C4-2B (cell line): ENCODE measurements at regions not wholly inside any gene's neighbourhood (a gene's known extent, or its start where the extent isn't known, plus 50 kb on each side); places are given as distances from the start of the nearest gene placed in this dataset.
A peak's percentile ranks its signal among the peaks of the same experiment; 100 is the strongest.

Source experiments
- H3K27ac ChIP-seq: fragments of 450-650 bp; 2 replicates; pipeline ENCODE4 v1.5.1; 2017
- ZFX ChIP-seq: fragments of 450-650 bp; IDR thresholded peaks from 2 replicates; pipeline ENCODE4 v1.6.1; 2017
- TF ChIP-seq, protein P1 (sequence below): fragments of 450-650 bp; conservative IDR thresholded peaks from 2 replicates; pipeline ENCODE4 v1.5.1; 2017; ENCODE audit warnings: mild to moderate bottlenecking

DNA sequence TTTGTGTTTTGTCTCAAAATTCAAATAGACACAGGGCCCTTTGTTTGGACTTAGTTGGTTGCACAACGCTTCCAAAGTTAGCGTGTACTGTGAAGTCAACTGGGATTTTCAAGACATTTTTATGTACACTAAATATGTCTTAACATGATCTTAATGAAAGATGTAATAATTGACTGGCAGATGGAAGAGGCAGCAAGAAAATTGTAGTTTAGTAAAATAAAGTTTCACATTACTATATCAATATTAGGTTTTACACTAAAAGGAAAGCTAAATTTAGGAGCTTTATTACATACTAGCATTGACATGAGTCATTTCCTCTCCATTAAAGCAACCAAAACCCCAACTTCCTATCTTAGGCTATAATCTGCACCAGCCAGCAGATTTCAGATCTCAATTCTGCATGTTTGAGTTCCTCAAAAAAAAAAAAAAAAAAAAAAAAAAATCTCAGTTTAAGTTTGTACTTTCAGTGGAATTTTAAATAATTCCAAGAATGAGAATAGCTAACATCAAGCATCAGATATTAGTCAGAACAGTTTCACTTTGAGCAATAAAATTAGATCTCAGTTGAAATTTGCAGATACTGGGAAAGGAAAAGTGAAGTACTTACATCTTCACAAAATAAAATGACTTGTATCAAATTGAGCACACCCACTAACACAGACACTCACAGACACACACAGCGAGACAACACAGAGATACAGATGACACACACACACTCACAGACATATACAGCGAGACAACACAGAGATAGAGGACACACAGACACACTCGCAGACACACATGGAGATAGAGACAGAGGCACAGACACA lies 346.6 kb upstream of the KLF6 start:
- no peak overlapping the region for H3K27ac ChIP-seq
- TF ChIP-seq ZFX = no peak
- TF ChIP-seq, protein P1, sequence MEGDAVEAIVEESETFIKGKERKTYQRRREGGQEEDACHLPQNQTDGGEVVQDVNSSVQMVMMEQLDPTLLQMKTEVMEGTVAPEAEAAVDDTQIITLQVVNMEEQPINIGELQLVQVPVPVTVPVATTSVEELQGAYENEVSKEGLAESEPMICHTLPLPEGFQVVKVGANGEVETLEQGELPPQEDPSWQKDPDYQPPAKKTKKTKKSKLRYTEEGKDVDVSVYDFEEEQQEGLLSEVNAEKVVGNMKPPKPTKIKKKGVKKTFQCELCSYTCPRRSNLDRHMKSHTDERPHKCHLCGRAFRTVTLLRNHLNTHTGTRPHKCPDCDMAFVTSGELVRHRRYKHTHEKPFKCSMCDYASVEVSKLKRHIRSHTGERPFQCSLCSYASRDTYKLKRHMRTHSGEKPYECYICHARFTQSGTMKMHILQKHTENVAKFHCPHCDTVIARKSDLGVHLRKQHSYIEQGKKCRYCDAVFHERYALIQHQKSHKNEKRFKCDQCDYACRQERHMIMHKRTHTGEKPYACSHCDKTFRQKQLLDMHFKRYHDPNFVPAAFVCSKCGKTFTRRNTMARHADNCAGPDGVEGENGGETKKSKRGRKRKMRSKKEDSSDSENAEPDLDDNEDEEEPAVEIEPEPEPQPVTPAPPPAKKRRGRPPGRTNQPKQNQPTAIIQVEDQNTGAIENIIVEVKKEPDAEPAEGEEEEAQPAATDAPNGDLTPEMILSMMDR = no peak

DNA sequence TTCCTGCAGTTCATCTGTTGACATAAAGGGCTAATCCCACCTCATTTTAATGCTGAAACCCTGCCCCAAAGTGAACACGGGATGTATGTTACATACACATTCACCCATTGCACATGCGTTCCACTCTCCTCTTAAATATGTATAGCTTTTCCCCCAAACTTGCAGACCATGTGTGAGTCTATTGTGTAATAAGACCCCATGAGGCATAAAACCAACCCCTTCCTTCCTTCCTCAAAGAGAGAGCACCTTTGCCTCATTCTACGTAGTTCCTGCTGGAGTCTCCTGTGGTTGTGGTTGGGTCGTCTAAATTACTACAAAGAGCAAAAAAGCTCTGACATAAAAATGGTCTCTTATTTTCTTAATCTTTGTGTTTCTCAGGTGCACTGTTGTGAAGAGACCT lies 345.7 kb upstream of the KLF6 start:
- no peak for TF ChIP-seq ZFX
- TF ChIP-seq, protein P1 = no peak
- peak overlapping the region; percentile 37; the same call in 1 of the 2 replicates for H3K27ac ChIP-seq

DNA sequence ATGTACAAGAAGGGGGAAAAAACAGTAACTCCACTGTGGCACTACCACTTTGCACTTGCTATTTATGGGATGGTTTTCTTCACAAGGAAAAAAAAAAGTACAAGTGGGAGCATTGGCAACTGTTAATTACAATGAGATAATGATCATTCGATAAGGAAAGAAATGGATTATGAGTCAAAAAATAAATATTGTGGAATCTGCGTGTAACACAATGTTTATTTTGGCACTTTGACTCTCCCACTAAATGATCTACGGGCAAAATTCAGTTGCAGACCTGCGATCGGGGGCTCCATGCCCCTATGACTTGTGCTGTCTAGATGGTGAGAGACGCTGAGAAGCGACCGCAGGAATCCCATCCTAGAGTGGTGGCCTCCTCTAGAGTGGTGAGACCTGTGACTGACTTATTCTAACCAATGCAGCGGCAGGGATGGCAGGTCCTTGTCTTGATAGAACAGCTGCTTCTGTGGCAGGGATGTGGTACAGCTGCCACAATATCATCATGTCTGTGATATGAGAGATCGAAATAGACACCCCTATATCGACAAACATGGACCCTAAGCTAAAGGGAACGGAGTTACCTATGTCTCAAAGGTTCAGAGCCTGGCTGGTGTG lies 345.0 kb upstream of the KLF6 start:
- no peak for TF ChIP-seq ZFX
- TF ChIP-seq, protein P1 = no peak
- H3K27ac ChIP-seq = peak overlapping the region; percentile 37

DNA sequence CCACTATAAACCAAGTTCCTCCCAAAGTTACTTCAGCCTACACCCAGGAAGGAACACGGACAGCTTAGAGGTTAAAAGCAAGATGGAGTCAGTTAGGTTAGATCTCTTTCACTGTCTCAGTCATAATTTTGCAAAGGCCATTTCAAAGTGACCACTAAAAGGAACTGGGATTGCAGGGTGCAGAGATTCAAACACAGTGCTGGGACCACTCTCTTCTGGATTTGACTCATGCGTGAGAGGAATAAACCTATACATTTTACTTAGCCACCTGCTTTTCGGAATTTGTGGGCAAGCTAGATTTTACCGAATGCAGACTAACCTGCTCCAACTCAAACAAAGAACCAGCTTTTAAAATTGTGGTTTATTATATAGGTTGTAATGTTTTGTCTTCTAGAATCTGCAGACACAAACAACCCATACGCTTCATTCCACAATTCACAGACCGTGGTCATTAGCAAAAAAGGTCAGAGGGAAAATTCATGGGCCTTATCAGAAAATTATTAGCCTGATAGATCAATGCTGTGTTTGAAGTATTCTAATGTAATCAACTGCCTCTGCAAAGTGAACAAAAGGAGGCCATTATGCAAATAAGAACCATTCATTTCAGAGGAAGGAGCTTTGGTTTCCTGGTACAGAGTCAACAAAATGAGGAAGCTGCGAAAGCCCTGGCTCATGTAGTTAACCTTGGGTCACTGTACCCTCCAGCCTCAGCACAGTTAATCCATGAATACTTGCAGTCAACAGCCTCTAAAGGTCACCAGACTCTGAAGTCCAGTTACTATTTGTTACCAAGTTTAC lies 342.7 kb upstream of the KLF6 start:
- TF ChIP-seq, protein P1 = no peak
- no peak for TF ChIP-seq ZFX
- peak overlapping the region; percentile 46 for H3K27ac ChIP-seq

DNA sequence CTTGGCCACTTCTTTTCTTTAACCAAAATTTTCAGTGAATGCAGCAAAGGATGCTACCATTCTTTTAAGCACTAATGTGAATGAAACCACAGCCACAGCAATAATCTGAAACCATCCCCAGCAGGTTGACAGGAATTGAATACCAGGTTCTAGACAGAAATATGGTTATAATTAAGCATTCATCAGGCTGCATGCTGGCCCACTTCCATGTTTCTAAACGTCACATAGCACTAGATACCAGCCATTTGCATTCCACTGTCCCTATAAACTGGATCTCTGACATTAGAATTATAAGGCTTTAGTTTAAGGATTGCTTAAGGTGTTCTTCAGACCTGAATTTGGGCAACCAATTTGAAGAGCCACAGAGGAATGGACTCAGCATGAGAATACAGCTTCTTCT lies 340.8 kb upstream of the KLF6 start:
- no peak for TF ChIP-seq ZFX
- TF ChIP-seq, protein P1 = no peak

DNA sequence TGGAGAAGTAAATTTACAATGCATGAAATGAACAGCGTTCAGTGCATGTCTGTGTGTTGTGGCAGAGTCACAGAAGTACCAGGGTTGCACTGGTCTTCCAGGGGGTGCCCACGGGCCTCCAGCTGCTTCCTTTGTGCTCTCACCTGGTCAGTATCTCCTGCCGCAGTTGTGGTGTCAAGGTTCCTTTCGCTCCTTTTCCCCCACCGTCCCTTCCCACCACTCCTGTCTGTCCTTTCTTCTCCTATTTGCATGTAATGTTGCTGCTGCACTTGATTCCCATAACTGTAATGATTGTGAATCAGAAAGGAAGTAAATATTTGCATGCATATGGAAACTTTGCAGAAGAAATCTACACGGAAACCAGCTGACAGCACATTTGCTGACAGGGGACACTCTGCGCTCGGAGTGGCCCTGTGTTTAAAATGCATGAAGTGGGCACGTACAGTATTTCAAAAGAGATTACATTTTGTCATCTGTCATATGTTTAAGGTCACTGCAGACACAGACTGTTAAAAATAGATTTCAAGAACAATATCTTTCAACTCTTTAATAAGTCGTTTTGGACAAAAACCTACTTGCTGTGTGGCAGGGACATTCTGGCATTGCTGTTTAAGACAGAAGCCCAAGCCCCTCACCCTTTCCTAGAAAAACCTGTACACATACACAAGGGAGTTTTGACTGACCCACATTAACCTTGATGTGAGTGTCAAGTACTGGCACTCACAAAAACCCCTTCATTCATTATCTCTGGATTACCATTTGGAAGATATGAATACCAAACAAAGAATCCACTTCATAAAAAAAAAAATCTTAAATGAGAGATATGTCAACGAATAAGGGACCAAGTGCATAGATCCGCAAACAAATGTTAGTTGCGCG lies 336.7 kb upstream of the KLF6 start:
- no peak for TF ChIP-seq ZFX
- TF ChIP-seq, protein P1 = no peak
- no peak overlapping the region for H3K27ac ChIP-seq

More for the DNA sequence above, 340.8 kb upstream of the KLF6 start:
- no peak overlapping the region for H3K27ac ChIP-seq
